ENCODE measurements at regions not wholly inside any gene's neighbourhood (a gene's known extent, or its start where the extent isn't known, plus 50 kb on each side); places are given as distances from the start of the nearest gene placed in this dataset.
"Not testable (repeated sequence)": the region's sequence is repeated elsewhere in the genome, so short reads cannot be mapped to it uniquely, and the experiment has no call there.

DNA sequence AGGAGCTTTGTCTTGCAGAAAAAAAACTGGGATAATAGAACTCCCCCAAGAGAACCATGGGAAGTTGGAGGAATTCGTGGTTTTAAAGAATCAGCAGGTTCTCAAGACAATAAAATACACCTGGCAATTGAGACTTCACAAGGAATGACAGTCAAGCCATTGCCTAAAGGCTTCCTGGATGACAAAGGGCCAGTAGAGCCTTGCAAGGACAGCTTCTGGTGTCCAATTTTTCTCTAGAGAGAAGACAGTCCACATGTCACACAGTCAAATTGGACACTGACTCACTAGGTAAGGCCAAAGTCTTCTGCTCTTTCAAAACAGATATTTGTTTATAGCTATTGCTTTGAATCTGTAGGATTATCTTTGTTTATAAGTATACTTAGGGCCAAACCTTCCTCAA lies 80.3 kb upstream of the BMP5 start:
- no peak for DNase-seq (ENCODE audit: low read depth)

DNA sequence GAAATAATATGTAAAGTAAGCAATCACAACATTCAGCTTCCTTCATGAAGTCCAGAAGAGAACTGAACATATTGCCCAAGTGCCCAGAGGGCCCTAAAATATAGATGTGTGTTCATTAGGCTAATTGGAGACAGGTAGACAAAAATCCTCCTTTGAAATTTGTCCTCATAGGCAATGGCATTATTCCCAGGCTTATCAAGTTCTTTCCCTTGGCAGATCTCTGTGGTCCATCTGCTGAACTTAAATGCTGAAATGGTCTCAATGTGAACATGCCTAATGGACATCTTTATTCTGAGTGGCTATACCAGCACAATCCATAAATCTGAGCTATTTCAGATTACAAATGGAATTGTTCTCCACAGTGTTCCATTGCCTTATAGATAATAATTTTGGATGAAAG lies 79.0 kb upstream of the BMP5 start:
- DNase-seq (ENCODE audit: low read depth): no peak

DNA sequence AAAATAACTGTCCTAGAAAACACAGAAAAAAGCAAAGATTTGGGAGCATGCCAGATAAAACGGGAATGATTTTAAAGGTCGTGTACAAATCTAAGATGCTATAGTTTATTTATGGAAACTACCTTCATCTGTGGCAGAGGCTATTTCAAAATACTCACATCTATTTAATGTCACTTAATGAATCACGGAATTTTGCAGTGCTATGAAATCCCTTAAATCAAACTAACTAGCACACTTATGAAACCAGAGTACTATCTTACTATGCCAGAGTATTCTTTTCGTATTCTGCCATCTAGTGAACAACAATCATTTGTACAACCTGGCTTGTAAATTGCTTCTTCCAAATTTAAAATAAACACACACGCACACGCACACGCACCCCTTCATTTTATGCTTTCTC lies 77.9 kb upstream of the BMP5 start:
- DNase-seq (ENCODE audit: low read depth): peak; percentile 50

DNA sequence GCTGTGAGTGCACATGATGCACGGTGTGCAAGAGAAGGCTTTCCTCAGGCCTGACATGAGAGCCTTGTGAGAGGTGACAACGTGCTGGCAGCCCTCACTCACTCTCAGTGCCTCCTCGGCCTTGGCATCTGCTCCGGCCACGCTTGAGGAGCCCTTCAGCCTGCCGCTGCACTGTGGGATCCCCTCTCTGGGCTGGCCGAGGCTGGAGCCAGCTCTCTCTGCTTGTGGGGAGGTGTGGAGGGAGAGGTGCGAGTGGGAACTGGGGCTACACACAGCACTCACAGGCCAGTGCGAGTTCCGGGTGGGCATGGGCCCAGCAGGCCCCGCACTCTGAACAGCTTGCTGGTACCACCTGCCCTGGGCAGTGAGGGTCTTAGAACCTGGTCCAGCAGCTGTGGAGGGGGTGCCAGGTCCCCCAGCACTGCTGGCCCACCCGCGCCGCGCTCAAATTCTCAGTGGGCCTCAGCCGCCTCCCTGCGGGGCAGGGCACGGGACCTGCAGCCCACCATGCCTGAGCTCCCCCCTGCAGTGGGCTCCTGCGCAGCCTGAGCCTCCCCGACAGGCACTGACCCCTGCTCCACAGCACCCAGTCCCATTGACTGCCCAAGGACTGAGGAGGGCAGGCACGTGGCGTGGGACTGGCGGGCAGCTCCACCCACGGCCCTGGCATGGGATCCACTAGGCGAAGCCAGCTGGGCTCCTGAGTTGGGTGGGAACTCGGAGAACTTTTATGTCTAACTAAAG lies 74.9 kb upstream of the BMP5 start:
- no peak for DNase-seq (ENCODE audit: low read depth)

DNA sequence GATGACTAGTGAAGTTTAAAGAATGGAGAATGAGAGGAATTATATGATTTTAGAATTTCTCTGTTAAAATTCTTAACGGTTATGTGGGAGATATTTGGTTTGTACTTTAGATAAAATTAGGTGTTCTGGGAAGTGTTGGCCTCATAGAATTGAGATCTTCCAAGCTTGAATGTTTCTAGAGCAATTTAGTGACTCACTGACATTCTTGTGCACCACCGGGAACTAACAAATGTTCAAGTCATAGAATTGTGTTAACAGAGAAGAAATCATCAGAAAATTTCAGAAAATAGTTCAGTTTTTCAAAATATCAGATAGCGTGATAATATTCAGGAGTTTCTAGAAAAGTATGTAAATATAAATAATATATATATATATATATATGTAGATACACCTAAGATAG lies 67.9 kb upstream of the BMP5 start:
- no peak for DNase-seq (ENCODE audit: low read depth)

DNA sequence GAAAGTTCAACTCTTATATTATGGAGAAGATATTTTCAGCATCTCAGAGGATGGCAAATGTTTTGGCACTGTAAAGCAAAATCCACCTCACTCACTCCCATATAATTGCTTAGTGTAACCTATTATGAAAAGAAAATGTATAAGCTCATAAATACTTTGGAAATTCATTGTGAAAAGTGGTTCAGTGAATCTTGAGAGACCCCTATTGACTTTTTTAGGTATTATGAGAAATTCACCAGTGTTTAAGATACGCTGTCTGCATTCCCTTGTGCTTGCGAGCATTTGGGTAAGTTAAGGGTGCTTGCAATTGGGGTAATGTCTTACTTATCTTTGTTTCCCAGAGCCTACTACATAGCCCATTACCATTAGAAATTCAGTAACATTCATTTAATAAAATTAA lies 66.3 kb upstream of the BMP5 start:
- DNase-seq (ENCODE audit: low read depth): no peak

DNA sequence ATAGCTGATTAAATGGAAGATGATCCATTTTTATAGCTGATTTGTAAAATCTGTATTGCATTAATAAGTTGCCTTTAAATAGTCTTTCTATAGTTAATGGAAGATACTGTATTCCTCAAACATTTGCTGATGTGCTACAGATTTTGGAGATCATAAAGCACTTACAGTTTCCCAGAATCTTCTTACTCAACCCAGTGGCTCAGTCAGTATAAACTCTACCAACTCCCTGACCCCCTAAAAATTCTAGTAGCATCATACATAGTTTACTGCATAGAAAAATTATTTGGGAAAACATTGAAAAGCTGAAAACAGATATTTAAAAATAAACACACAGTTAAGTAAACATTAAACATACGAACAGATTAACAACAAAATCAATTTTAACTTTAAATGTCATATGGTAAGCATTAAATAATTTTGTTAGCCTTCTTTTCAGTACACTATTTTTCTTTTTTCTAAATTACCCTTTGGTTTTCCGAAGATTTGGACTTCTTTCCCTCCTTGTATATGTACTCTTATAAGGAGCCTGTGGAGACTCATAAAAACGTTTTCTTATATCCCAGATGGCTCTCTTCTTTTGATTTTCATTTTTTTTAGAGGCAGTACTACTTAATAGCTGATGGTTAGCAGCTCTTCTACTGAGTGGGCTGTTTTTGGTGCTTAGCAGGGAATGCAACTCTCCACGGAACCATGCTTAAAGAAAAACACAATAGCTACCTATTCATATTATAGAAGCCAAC lies 62.7 kb upstream of the BMP5 start:
- DNase-seq (ENCODE audit: low read depth): no peak

DNA sequence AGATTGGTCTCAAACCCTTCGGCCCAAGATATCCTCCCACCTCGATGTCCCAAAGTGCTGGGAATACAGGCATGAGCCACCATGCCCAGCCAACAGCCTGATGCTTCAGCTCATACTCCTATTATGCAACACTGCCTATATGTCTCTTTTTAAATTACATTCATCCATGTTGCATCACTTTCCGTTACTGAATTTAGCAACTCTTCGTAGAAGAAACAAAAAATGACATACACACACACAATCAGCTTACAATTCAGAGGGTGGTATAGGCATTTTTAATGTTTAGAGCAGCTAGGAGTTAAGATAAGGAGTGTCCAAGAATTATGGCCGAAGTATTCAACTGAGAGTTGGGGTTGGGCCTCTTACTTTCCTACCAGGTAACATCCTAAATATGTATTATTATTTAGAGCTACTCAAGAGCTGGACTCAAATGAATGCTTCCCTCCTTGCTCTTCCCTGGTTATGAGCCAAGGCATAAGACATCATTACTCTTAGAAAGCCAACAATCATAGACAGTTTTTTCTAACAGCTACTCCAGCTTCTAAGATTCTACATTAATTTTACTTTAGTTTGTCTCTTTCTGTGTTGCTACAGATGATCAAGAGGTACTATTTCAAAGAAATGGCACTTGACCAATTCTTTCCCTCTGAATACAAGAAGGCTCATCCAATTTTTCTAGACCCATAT lies 62.0 kb upstream of the BMP5 start:
- no peak for DNase-seq (ENCODE audit: low read depth)

DNA sequence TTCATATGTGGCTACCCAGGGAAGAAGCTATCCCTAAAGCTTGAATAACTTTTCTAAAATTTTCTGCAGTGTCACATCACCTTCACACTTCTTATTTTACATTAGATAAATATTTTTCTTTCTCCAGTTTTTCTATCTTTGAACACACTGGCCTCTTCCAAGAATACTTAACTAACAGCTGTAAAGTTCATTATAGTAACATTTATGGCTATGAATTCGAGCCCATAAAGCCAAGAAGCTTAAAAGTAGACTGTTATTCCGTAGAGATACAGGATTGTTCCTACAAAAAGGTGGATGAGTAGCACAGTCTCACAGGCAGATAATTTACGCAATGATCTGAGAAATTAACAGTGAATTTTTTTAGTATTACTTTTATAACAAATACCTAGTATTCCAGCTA lies 55.7 kb upstream of the BMP5 start:
- DNase-seq (ENCODE audit: low read depth): no peak

DNA sequence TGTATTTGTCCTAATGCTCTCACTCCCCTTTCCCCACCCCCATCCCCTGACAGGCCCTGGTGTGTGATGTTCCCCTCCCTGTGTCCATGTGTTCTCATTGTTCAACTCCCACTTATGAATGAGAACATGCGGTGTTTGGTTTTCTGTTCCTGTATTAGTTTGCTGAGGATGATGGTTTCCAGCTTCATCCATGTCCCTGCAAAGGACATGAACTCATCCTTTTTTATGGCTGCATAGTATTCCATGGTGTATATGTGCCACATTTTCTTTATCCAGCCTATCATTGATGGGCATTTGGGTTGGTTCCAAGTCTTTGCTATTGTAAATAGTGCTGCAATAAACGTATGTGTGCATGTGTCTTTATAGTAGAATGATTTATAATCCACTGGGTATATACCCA lies 52.3 kb upstream of the BMP5 start:
- DNase-seq (ENCODE audit: low read depth): not testable (repeated sequence)

DNA sequence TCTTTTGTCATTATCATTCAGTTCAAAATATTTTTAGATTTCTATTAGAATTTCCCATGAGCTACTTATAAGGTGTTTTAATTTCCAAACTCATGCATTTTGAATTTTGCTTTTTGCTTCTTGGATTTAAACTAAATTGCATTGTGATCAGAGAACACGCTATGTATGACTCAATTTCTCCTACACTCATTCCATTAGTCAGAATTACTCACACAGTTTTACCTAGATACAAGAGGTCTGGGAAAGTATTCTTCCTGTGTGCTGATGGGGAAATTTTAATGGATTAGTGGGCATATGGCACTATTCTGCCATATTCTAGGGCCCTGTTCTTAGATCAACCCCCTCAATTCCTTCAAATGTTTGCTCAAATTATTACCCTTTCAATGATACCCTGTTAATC lies 49.9 kb upstream of the BMP5 start:
- DNase-seq (ENCODE audit: low read depth): peak; percentile 67

Measured in RPMI7951 (cell line).